Astrocyte of the spinal cord (primary cell): ENCODE measurements at regions not wholly inside any gene's neighbourhood (a gene's known extent, or its start where the extent isn't known, plus 50 kb on each side); places are given as distances from the start of the nearest gene placed in this dataset.

ENCODE experiments used
- DNase-seq: peaks from one replicate; pipeline ENCODE4 v3.0.0; 2011; ENCODE audit warnings: low read depth, low spot score
- H3K4me3 ChIP-seq: 2 replicates; pipeline ENCODE4 v1.5.1; 2011; ENCODE audit warnings: low read depth, mild to moderate bottlenecking, low read length, moderate library complexity
- CTCF ChIP-seq: IDR thresholded peaks from 2 replicates; pipeline ENCODE4 v1.5.1; 2012; ENCODE audit warnings: low read depth, mild to moderate bottlenecking, low read length, inconsistent platforms
- in situ Hi-C: cut with HindIII; loops from 2 replicates; pipeline ENCODE4 v1.10.0; 2017; ENCODE audit warnings: low sequenced_read_pairs

GRCh38 chr2:120893811-120894584 is 158.3 kb downstream of the GLI2 start:
- TF ChIP-seq CTCF, result no peak
- no peak overlapping the region for H3K4me3 ChIP-seq
- in situ Hi-C loops, result no loop called here
- DNase-seq, result no peak

- TF ChIP-seq CTCF, result no peak
- DNase-seq, result no peak
- no peak overlapping the region for H3K4me3 ChIP-seq
- in situ Hi-C loops, result no loop called here
Measured at GRCh38 chr2:120894966-120895365, 159.3 kb downstream of the GLI2 start.

- H3K4me3 ChIP-seq, result no peak overlapping the region
- DNase-seq, result no peak
- in situ Hi-C loops, result no loop called here
- TF ChIP-seq CTCF, result no peak
Measured at GRCh38 chr2:120896126-120896525, 160.5 kb downstream of the GLI2 start.

GRCh38 chr2:120896901-120897300 is 161.2 kb downstream of the GLI2 start:
- no peak for TF ChIP-seq CTCF
- no peak for DNase-seq
- H3K4me3 ChIP-seq, result no peak overlapping the region
- in situ Hi-C loops, result no loop called here

GRCh38 chr2:120897399-120897798 is 161.7 kb downstream of the GLI2 start:
- no peak overlapping the region for H3K4me3 ChIP-seq
- TF ChIP-seq CTCF, result no peak
- DNase-seq, result no peak
- in situ Hi-C loops, result no loop called here

- TF ChIP-seq CTCF, result no peak
- no peak for DNase-seq
- in situ Hi-C loops, result no loop called here
- H3K4me3 ChIP-seq, result no peak overlapping the region
Measured at GRCh38 chr2:120898496-120898895, 162.8 kb downstream of the GLI2 start.
